Astrocyte (in vitro differentiated cells and primary cell): ENCODE measurements at regions not wholly inside any gene's neighbourhood (a gene's known extent, or its start where the extent isn't known, plus 50 kb on each side); places are given as distances from the start of the nearest gene placed in this dataset.
A peak's percentile ranks its signal among the peaks of the same experiment; 100 is the strongest.

ENCODE experiments used
- DNase-seq: peaks from one replicate; pipeline ENCODE4 v3.0.0-alpha.2; 2010; ENCODE audit warnings: low read depth
- FAIRE-seq: peaks from 2 replicates; lab custom pipeline; 2011; peaks lifted over from hg19 to GRCh38; lab: Jason Lieb, UNC
- H2AFZ ChIP-seq: 2 replicates; pipeline ENCODE4 v1.6.0; 2012; ENCODE audit warnings: low read depth, low read length, inconsistent platforms
- H3K27ac ChIP-seq: 2 replicates; pipeline ENCODE4 v1.5.1; 2011; ENCODE audit warnings: low read depth, low read length, inconsistent platforms
- H3K27me3 ChIP-seq: 2 replicates; pipeline ENCODE4 v1.6.0; 2011; ENCODE audit warnings: low read length, inconsistent platforms; ENCODE audit not compliant: insufficient read depth
- H3K36me3 ChIP-seq: 2 replicates; pipeline ENCODE4 v1.5.1; 2011; ENCODE audit warnings: low read length, inconsistent platforms; ENCODE audit not compliant: insufficient read depth
- H3K4me1 ChIP-seq: 2 replicates; pipeline ENCODE4 v1.5.1; 2011; ENCODE audit warnings: low read length, inconsistent platforms; ENCODE audit not compliant: insufficient read depth
- H3K4me2 ChIP-seq: 2 replicates; pipeline ENCODE4 v1.6.0; 2012; ENCODE audit warnings: low read length, inconsistent platforms
- H3K4me3 ChIP-seq: 2 replicates; pipeline ENCODE4 v1.5.1; 2011; ENCODE audit warnings: low read depth, mild to moderate bottlenecking, low read length, inconsistent platforms; ENCODE audit not compliant: insufficient read depth
- H3K79me2 ChIP-seq: 2 replicates; pipeline ENCODE4 v1.6.0; 2012; ENCODE audit warnings: mild to moderate bottlenecking, low read length, inconsistent platforms; ENCODE audit not compliant: insufficient read depth
- H3K9ac ChIP-seq: 2 replicates; pipeline ENCODE4 v1.6.0; 2012; ENCODE audit warnings: mild to moderate bottlenecking, low read length, inconsistent platforms
- H3K9me3 ChIP-seq: 2 replicates; pipeline ENCODE4 v1.5.1; 2012; ENCODE audit warnings: low read depth, mild to moderate bottlenecking, low read length, inconsistent platforms; ENCODE audit not compliant: insufficient read depth
- H4K20me1 ChIP-seq: 2 replicates; pipeline ENCODE4 v1.6.0; 2012; ENCODE audit warnings: low read length, inconsistent platforms; ENCODE audit not compliant: insufficient read depth
- H3K27ac Mint-ChIP-seq: one replicate; pipeline ENCODE4 v1.8.0; 2021; ENCODE audit warnings: mild to moderate bottlenecking, mixed read lengths; ENCODE audit not compliant: unreplicated experiment
- H3K27me3 Mint-ChIP-seq: one replicate; pipeline ENCODE4 v1.8.0; 2021; ENCODE audit warnings: low read depth, mixed read lengths; ENCODE audit not compliant: unreplicated experiment
- H3K36me3 Mint-ChIP-seq: one replicate; pipeline ENCODE4 v1.8.0; 2021; ENCODE audit warnings: low read depth, mixed read lengths; ENCODE audit not compliant: unreplicated experiment
- H3K4me1 Mint-ChIP-seq: one replicate; pipeline ENCODE4 v1.8.0; 2021; ENCODE audit warnings: low read depth, mixed read lengths; ENCODE audit not compliant: unreplicated experiment
- H3K4me3 Mint-ChIP-seq: one replicate; pipeline ENCODE4 v1.8.0; 2021; ENCODE audit warnings: mild to moderate bottlenecking, moderate library complexity, mixed read lengths; ENCODE audit not compliant: unreplicated experiment
- H3K9me3 Mint-ChIP-seq: one replicate; pipeline ENCODE4 v1.8.0; 2021; ENCODE audit warnings: mild to moderate bottlenecking, mixed read lengths; ENCODE audit not compliant: unreplicated experiment
- EZH2 ChIP-seq: IDR thresholded peaks from 2 replicates; pipeline ENCODE4 v1.6.1; 2012; ENCODE audit warnings: mild to moderate bottlenecking, low read length, inconsistent platforms; ENCODE audit not compliant: insufficient read depth
- TF ChIP-seq, protein P1 (sequence below): IDR thresholded peaks from 2 replicates; pipeline ENCODE4 v1.5.1; 2011; ENCODE audit warnings: low read depth, mild to moderate bottlenecking, inconsistent platforms, low read length, moderate library complexity; ENCODE audit not compliant: insufficient read depth

GRCh38 chr5:158287643-158288271, 428.8 kb upstream of the CLINT1 start:
- Mint-ChIP-seq H3K36me3 (peaks cover 3% of the 10 kb centered on the region), H3K4me3 (no peak overlapping the region), H3K27me3 (peaks cover 3% of the 10 kb centered on the region), H3K4me1 (peaks cover 9% of the 10 kb centered on the region), H3K9me3 (no peaks in the 10 kb centered on the region), H3K27ac (peak overlapping the region; percentile 92)
- H3K4me2 ChIP-seq = peak overlapping the region; percentile 77
- peak overlapping the region; percentile 14 for H3K4me3 ChIP-seq
- peak overlapping the region; percentile 42 for H2AFZ ChIP-seq
- peaks cover 17% of the 10 kb centered on the region for H3K4me1 ChIP-seq
- no peaks in the 10 kb centered on the region for H4K20me1 ChIP-seq
- peaks cover 7% of the 10 kb centered on the region for H3K27me3 ChIP-seq
- H3K79me2 ChIP-seq = no peaks in the 10 kb centered on the region
- TF ChIP-seq EZH2 = no peak
- TF ChIP-seq, protein P1, sequence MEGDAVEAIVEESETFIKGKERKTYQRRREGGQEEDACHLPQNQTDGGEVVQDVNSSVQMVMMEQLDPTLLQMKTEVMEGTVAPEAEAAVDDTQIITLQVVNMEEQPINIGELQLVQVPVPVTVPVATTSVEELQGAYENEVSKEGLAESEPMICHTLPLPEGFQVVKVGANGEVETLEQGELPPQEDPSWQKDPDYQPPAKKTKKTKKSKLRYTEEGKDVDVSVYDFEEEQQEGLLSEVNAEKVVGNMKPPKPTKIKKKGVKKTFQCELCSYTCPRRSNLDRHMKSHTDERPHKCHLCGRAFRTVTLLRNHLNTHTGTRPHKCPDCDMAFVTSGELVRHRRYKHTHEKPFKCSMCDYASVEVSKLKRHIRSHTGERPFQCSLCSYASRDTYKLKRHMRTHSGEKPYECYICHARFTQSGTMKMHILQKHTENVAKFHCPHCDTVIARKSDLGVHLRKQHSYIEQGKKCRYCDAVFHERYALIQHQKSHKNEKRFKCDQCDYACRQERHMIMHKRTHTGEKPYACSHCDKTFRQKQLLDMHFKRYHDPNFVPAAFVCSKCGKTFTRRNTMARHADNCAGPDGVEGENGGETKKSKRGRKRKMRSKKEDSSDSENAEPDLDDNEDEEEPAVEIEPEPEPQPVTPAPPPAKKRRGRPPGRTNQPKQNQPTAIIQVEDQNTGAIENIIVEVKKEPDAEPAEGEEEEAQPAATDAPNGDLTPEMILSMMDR = no peak
- peak overlapping the region; percentile 63 for H3K27ac ChIP-seq
- FAIRE-seq (no peak), DNase-seq (peak; percentile 94)
- H3K36me3 ChIP-seq = no peaks in the 10 kb centered on the region
- H3K9me3 ChIP-seq = no peaks in the 10 kb centered on the region
- peak overlapping the region; percentile 58 for H3K9ac ChIP-seq

GRCh38 chr5:158286827-158287226, 427.9 kb upstream of the CLINT1 start:
- Mint-ChIP-seq H3K36me3 (peaks cover 3% of the 10 kb centered on the region), H3K4me3 (no peak overlapping the region), H3K27ac (no peak overlapping the region), H3K9me3 (no peaks in the 10 kb centered on the region), H3K4me1 (peaks cover 9% of the 10 kb centered on the region), H3K27me3 (peaks cover 3% of the 10 kb centered on the region)
- H3K79me2 ChIP-seq = no peaks in the 10 kb centered on the region
- H4K20me1 ChIP-seq = no peaks in the 10 kb centered on the region
- H3K36me3 ChIP-seq = no peaks in the 10 kb centered on the region
- H3K9me3 ChIP-seq = no peaks in the 10 kb centered on the region
- H3K27ac ChIP-seq = no peak overlapping the region
- FAIRE-seq (no peak), DNase-seq (no peak)
- H3K4me2 ChIP-seq = no peak overlapping the region
- no peak overlapping the region for H2AFZ ChIP-seq
- no peak for TF ChIP-seq EZH2
- TF ChIP-seq, protein P1 = no peak
- H3K4me1 ChIP-seq = peaks cover 17% of the 10 kb centered on the region
- no peak overlapping the region for H3K4me3 ChIP-seq
- H3K27me3 ChIP-seq = peaks cover 7% of the 10 kb centered on the region
- H3K9ac ChIP-seq = no peak overlapping the region

DNA sequence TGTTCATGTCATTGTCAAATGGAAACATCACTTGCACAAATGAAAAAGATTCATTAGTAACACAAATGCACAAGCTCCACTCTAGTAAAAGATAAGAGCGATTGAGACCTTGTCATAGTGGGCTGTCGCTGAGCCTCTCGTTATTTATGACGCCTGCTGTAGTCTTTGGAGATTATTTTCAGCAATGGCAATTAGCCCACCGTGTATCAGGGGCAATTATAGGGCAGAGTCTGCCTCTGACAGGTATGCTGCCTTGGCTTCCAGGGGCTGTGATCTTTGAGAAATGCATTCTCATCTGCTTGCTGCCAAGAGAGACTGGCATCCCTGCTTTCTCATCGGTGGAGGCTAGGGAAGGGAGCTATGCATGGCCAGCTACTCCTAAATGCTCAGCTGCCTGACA, 426.8 kb upstream of the CLINT1 start:
- Histone ChIP-seq H3K79me2 (no peaks in the 10 kb centered on the region), H2AFZ (no peak overlapping the region), H3K4me1 (peaks cover 17% of the 10 kb centered on the region), H3K4me2 (no peak overlapping the region), H4K20me1 (no peaks in the 10 kb centered on the region), H3K9ac (no peak overlapping the region), H3K4me3 (no peak overlapping the region), H3K27me3 (no peaks in the 10 kb centered on the region), H3K9me3 (no peaks in the 10 kb centered on the region), H3K36me3 (no peaks in the 10 kb centered on the region), H3K27ac (no peak overlapping the region)
- DNase-seq = no peak
- no peak overlapping the region for H3K4me3 Mint-ChIP-seq
- H3K4me1 Mint-ChIP-seq = peaks cover 9% of the 10 kb centered on the region
- H3K36me3 Mint-ChIP-seq = peaks cover 3% of the 10 kb centered on the region
- TF ChIP-seq, protein P1 = no peak
- no peak for TF ChIP-seq EZH2
- H3K27ac Mint-ChIP-seq = no peak overlapping the region
- peaks cover 4% of the 10 kb centered on the region for H3K9me3 Mint-ChIP-seq
- H3K27me3 Mint-ChIP-seq = peaks cover 3% of the 10 kb centered on the region
- FAIRE-seq = no peak
